ENCODE measurements at regions not wholly inside any gene's neighbourhood (a gene's known extent, or its start where the extent isn't known, plus 50 kb on each side); places are given as distances from the start of the nearest gene placed in this dataset.

DNA sequence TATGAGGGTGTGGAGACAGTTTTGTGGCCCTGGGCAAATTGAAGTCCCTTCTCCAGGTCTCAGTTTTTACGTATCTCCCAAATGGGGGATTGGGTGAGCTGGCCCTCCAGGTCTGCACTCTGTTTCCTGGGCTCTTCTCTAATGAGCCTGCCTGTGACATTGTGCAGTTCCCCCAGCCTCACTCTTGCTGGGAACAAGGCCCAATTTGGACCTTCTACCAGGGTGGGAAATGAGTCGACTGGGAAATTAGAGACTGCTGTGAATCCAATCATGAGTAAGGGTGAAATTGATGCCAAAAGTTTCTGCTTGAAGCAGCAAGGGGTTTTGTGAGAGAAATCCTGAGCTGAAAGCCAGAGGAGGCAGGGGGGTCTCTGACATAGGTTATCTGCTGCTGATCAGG, 71.5 kb upstream of the KSR1 start:
- TF ChIP-seq CTCF (IDR thresholded peaks at IDR 0.05; ENCODE audit: low read depth, low read length, poor library complexity, severe bottlenecking) (no peak), EZH2phosphoT487 (IDR thresholded peaks at IDR 0.05; ENCODE audit: borderline replicate concordance, low read length) (no peak)
